Urinary bladder (tissue), 3 donors: ENCODE measurements at regions not wholly inside any gene's neighbourhood (a gene's known extent, or its start where the extent isn't known, plus 50 kb on each side); places are given as distances from the start of the nearest gene placed in this dataset.
"Not testable (repeated sequence)": the region's sequence is repeated elsewhere in the genome, so short reads cannot be mapped to it uniquely, and the experiment has no call there.

Experiments
- DNase-seq: peaks from one replicate; pipeline ENCODE4 v3.0.0-alpha.2; 2015; ENCODE audit errors: extremely low spot score
- H3K27ac ChIP-seq: one replicate; pipeline ENCODE4 v1.5.1; 2013; ENCODE audit warnings: low read depth, mild to moderate bottlenecking, moderate library complexity
- H3K36me3 ChIP-seq: one replicate; pipeline ENCODE4 v1.6.1; 2013; ENCODE audit warnings: mild to moderate bottlenecking, moderate library complexity; ENCODE audit not compliant: insufficient read depth
- H3K4me1 ChIP-seq: one replicate; pipeline ENCODE4 v1.6.1; 2013; ENCODE audit warnings: mild to moderate bottlenecking, moderate library complexity; ENCODE audit not compliant: insufficient read depth
- H3K4me3 ChIP-seq: one replicate; pipeline ENCODE4 v1.5.1; 2013; ENCODE audit warnings: low read depth, low read length
- WGBS: extraction: QIAGEN DNeasy Blood & Tissue Kit; methylation state at CpG from one replicate; pipeline ENCODE4 v1.1.7; 2013; 5-methylcytosine and 5-hydroxymethylcytosine counted together
- donor health status: healthy with polysubstance abuse.
- donor health status: healthy.

DNA sequence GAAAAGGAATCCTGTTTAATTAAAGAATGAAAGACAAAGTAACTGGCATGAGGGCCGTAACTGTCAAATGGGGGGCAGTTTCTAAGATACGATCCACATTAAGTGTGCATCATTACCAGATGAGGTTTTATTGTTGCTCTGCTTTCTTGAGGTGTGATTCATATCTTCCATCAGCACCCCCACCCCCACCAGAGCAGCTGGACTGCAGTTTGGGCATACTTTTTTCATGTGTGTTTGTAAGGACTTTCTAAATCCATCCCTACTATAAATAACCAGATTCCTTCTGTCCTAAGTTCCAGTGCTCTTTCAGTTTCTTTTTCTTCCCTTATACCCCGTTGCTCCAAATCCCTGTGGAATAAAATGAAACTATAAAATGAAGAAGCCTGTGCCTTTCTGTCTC is 142.1 kb downstream of the CDCA7 start:
- Histone ChIP-seq H3K4me1 (no peaks in the 10 kb centered on the region), H3K27ac (no peak overlapping the region), H3K36me3 (no peaks in the 10 kb centered on the region), H3K4me3 (no peak overlapping the region)
- 40% methylated on average over 3 of the region's 3 CpGs for WGBS
- no peak for DNase-seq

- WGBS, result 80% methylated on average over 1 of the region's 1 CpG
- H3K36me3 ChIP-seq, result no peaks in the 10 kb centered on the region
- H3K4me3 ChIP-seq, result no peak overlapping the region
- no peak overlapping the region for H3K27ac ChIP-seq
- H3K4me1 ChIP-seq, result no peaks in the 10 kb centered on the region
- no peak for DNase-seq
Observed at GRCh38 chr2:173500953-173501352, 146.3 kb downstream of the CDCA7 start.

DNA sequence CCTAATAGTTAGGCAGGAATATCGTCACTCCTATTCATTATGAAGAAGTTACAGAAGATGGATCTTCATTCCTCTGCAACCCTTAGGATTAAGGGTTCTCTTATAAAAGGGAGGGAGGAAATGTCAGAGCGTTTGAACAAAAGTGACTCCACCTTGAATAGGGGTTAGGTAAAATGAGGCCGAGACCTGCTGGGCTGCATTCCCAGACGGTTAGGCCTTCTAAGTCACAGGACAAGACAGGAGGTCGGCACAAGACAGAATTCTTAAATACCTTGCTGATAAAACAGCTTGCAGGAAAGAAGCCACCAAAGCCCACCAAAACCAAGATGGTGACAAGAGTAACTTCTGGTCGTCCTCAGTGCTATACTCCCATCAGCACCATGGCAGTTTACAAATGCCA is 147.6 kb downstream of the CDCA7 start:
- H3K4me3 ChIP-seq, result no peak overlapping the region

DNA sequence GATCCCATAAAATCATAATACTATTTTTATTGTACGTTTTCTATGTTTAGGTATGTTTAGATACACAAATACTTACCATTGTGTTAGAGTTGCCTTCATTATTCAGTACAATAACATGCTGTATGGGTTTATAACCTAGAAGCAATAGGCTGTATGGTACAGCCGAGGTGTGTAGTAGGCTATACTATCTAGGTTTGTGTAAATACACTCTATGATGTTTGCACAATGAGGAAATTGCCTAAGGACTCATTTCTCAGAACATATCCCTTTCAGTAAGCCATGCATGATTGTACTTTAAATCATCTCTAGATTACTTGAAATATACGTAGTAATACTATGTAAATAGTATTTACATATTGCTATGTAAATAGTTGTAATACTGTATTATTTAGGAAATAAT is 156.7 kb downstream of the CDCA7 start:
- H3K4me1 ChIP-seq, result no peaks in the 10 kb centered on the region
- H3K4me3 ChIP-seq, result no peak overlapping the region
- WGBS, result 76% methylated on average over 3 of the region's 3 CpGs
- H3K36me3 ChIP-seq, result no peaks in the 10 kb centered on the region
- H3K27ac ChIP-seq, result no peak overlapping the region
- DNase-seq, result no peak

More for the DNA sequence above, 147.6 kb downstream of the CDCA7 start:
- no peaks in the 10 kb centered on the region for H3K36me3 ChIP-seq
- DNase-seq, result no peak
- H3K27ac ChIP-seq, result no peak overlapping the region
- no peaks in the 10 kb centered on the region for H3K4me1 ChIP-seq
- 83% methylated on average over 6 of the region's 6 CpGs for WGBS

DNA sequence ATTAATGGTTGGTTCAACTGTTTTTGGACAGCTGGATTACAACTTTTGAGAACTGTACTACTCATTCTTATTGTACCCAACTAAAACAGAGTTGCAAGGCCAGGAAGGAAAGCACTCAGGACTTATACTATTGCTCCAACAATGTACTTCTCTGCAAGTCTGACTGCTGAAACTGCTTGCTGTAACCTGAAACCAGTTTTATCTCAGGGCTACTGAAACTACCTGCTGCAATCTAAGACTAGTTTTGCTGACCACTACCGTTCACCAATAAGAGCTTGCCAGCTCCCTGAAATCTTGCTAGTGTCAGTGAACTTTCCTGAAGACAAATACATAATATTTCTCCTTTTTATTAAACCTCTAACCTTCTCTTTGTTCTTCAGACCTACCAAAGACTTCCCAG is 157.3 kb downstream of the CDCA7 start:
- Histone ChIP-seq H3K36me3 (no peaks in the 10 kb centered on the region), H3K4me1 (no peaks in the 10 kb centered on the region), H3K4me3 (no peak overlapping the region), H3K27ac (no peak overlapping the region)
- DNase-seq, result no peak
- 51% methylated on average over 1 of the region's 1 CpG for WGBS

DNA sequence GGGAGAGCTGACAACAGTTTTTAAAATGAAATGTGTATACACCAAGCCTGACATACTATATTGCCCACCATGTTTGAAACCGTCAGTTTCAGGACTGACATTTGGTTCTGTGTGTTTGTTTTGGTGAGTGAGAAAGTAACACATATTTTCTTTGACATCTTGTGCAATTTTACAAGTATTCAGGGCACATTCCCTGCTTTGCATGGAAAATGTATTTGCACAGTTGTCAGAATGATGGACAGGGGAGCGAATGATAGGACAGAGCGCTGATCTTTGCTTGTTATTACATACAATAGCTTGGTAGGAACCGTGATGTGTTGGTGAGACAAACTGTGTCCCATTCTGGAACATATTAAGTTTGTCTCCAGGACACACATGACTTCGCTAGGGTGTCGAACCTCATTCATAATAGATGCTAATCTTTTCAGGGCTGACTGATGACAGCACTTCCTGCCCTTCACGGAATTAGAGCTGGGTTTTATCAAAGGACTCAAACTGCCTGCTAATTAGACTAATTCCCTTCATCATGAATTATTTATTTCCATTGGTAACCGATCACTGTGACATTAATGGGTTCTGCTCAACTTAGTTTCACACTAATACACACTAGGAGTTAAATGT is 158.5 kb downstream of the CDCA7 start:
- no peaks in the 10 kb centered on the region for H3K4me1 ChIP-seq
- 63% methylated on average over 8 of the region's 8 CpGs for WGBS
- no peak for DNase-seq
- H3K36me3 ChIP-seq, result no peaks in the 10 kb centered on the region
- no peak overlapping the region for H3K27ac ChIP-seq
- no peak overlapping the region for H3K4me3 ChIP-seq

- Histone ChIP-seq H3K36me3 (no peaks in the 10 kb centered on the region), H3K4me1 (no peaks in the 10 kb centered on the region), H3K27ac (no peak overlapping the region), H3K4me3 (no peak overlapping the region)
- no peak for DNase-seq
- 79% methylated on average over 2 of the region's 2 CpGs for WGBS
Observed at GRCh38 chr2:173520918-173521317, 166.2 kb downstream of the CDCA7 start.

DNA sequence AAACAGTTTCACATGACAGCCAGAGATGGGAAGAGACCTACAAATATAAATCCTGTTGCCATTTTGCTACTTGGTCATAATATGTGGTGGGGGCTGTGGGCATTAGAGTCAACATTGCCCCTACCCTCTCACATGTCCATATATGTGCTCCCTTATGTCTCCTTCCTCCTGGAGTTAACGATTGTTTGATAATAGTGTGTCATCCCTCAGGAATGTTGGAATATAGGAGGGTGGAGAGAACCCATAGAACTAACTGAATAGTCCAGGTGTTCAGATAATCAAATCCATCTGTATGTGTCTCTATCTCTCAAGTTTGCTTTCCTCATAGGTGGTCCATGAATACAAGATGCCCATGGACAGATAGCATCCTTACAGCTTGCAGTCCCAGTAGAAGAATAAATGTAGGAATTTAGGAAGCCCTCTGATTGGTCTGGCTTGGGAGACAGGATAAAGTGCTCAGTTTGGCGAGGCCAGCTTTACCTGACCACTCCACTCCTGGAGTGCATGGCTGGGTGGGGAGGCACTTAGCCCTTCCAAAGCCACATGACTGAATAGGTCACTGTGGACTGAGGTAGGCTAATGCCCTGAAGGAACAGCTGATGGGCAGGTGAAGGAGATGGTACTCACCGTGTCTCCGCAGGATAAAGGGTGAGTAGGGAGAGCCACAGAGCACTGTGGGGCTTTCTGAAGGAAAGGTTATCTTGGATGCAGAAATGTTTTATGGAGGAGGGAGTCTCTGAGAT is 166.9 kb downstream of the CDCA7 start:
- Histone ChIP-seq H3K27ac (no peak overlapping the region), H3K4me3 (no peak overlapping the region), H3K36me3 (no peaks in the 10 kb centered on the region), H3K4me1 (no peaks in the 10 kb centered on the region)
- DNase-seq, result no peak
- 76% methylated on average over 4 of the region's 4 CpGs for WGBS

DNA sequence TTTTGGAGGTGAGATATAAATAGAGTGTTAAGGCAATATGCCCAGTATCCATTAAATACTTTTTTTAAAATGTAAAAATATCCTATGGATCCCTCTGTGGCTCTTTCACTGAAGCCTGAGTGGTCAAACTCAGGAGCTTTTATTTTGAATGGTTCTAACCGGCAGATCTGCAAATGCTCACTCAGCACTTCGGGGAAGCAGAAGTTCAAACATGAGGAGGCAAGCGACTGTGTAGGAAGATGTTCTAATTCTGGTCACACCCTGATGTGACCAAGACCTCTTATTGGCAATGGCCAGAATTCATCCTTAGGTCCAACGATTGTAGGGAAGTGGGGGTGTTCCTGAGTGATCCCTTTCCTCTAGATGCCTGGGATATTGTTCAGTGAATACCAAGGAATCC is 168.8 kb downstream of the CDCA7 start:
- Histone ChIP-seq H3K36me3 (no peaks in the 10 kb centered on the region), H3K4me1 (no peaks in the 10 kb centered on the region), H3K4me3 (no peak overlapping the region), H3K27ac (no peak overlapping the region)
- DNase-seq, result no peak
- 19% methylated on average over 4 of the region's 4 CpGs for WGBS

GRCh38 chr2:173524256-173524955 is 169.7 kb downstream of the CDCA7 start:
- DNase-seq, result no peak
- WGBS, result 90% methylated on average over 7 of the region's 7 CpGs
- Histone ChIP-seq H3K27ac (no peak overlapping the region), H3K4me1 (no peaks in the 10 kb centered on the region), H3K4me3 (no peak overlapping the region), H3K36me3 (no peaks in the 10 kb centered on the region)

DNA sequence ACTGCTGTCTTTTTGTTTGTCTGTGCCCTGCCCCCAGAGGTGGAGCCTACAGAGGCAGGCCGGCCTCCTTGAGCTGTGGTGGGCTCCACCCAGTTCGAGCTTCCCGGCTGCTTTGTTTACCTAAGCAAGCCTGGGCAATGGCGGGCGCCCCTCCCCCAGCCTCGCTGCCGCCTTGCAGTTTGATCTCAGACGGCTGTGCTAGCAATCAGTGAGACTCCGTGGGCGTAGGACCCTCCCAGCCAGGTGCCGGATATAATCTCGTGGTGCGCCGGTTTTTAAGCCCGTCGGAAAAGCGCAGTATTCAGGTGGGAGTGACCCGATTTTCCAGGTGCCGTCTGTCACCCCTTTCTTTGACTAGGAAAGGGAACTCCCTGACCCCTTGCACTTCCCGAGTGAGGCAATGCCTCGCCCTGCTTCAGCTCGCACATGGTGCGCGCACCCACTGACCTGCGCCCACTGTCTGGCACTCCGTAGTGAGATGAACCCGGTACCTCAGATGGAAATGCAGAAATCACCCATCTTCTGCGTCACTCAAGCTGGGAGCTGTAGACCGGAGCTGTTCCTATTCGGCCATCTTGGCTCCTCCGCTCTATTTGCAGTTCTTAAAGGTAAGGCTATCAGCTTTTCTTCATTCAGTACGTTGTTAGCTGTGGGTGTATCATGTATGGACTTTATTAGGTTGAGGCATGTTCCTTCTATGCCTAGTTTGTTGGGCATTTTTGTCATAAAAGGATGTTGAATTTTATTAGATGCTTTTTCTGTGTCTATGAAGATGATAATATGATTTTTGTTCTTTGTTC is 178.3 kb downstream of the CDCA7 start:
- WGBS, result 79% methylated on average over 29 of the region's 32 CpGs
- not testable (repeated sequence) for H3K36me3 ChIP-seq, H3K4me3 ChIP-seq, DNase-seq, H3K27ac ChIP-seq, H3K4me1 ChIP-seq

GRCh38 chr2:173537694-173538093 is 183.0 kb downstream of the CDCA7 start:
- no peak for DNase-seq
- 72% methylated on average over 2 of the region's 2 CpGs for WGBS
- no peaks in the 10 kb centered on the region for H3K4me1 ChIP-seq
- no peak overlapping the region for H3K4me3 ChIP-seq
- H3K27ac ChIP-seq, result no peak overlapping the region
- H3K36me3 ChIP-seq, result no peaks in the 10 kb centered on the region

DNA sequence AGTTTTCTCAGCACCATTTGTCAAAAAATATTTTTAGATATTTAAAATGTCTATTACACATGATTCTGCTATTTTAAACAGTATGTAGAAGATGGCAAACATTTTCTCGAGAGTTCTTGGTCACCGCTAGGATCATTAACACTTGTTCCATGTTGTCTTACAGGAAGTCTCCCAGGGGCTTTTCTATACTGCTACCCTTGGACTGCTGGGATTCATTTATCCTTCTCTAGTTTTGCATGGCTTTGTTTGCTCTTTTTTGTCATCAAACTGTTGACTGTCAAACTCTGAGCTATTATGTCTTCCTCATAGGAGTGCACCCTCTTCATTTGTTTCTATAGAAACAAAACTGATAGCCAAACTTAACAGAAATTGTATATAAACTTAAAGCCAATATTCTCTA is 184.9 kb downstream of the CDCA7 start:
- no peak overlapping the region for H3K27ac ChIP-seq
- no peaks in the 10 kb centered on the region for H3K4me1 ChIP-seq
- no peak overlapping the region for H3K4me3 ChIP-seq
- WGBS, result 96% methylated on average over 2 of the region's 2 CpGs
- H3K36me3 ChIP-seq, result no peaks in the 10 kb centered on the region
- DNase-seq, result no peak
